ENCODE measurements at regions not wholly inside any gene's neighbourhood (a gene's known extent, or its start where the extent isn't known, plus 50 kb on each side); places are given as distances from the start of the nearest gene placed in this dataset.

DNA sequence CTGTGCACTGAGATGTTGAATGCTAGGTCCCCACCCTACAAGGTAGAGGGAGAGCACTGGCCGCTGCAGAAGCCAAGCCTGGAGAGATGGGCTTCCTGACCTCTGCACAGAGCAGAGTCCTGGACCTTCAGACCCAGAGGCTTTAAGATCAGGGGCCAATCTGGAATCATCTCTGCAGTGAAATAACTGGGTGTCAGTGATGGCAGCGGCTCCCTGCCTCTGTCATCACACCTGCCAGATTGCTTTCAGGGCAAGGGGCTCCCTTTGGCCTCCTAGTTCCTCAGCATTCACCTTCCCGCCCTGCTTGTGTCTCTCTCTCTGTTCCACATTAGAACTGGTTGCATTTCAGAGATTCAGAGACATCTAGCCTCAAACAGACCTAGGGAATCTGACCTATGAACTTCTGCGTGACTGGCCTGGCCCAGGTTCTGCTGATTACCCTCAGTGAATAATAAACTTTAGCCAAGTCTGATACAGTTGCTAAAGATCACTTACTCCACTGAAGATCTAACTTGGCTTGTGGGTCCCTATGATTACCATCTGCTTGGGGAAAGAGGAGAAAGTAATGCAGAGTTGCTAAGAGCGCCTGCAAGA is 87.8 kb downstream of the ATP1A1 start:
- H3K4me1 ChIP-seq: no peaks in the 10 kb centered on the region
- no peaks in the 10 kb centered on the region for H3K9me3 ChIP-seq
- H3K36me3 ChIP-seq: no peaks in the 10 kb centered on the region
- no peak overlapping the region for H3K27ac ChIP-seq (replicated peaks in 1 of 4)
- H3K27me3 ChIP-seq: peaks cover 0 to 14% (median 0%) of the 10 kb centered on the region in 4 donors
- 85% methylated on average over 5 of the region's 5 CpGs for WGBS
- peak; percentile 60 for DNase-seq (ENCODE audit: extremely low spot score)
- H3K4me3 ChIP-seq: no peak overlapping the region
- intact Hi-C loops (cut with DNase I): no loop called here
- TF ChIP-seq, protein P1, sequence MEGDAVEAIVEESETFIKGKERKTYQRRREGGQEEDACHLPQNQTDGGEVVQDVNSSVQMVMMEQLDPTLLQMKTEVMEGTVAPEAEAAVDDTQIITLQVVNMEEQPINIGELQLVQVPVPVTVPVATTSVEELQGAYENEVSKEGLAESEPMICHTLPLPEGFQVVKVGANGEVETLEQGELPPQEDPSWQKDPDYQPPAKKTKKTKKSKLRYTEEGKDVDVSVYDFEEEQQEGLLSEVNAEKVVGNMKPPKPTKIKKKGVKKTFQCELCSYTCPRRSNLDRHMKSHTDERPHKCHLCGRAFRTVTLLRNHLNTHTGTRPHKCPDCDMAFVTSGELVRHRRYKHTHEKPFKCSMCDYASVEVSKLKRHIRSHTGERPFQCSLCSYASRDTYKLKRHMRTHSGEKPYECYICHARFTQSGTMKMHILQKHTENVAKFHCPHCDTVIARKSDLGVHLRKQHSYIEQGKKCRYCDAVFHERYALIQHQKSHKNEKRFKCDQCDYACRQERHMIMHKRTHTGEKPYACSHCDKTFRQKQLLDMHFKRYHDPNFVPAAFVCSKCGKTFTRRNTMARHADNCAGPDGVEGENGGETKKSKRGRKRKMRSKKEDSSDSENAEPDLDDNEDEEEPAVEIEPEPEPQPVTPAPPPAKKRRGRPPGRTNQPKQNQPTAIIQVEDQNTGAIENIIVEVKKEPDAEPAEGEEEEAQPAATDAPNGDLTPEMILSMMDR (IDR thresholded peaks at IDR 0.05): no peak
- no peak for TF ChIP-seq EP300 (IDR thresholded peaks at IDR 0.05)
- no peak for TF ChIP-seq POLR2AphosphoS5 (IDR thresholded peaks at IDR 0.05)
- no peak for TF ChIP-seq POLR2A (IDR thresholded peaks at IDR 0.05; ENCODE audit: low read depth)

DNA sequence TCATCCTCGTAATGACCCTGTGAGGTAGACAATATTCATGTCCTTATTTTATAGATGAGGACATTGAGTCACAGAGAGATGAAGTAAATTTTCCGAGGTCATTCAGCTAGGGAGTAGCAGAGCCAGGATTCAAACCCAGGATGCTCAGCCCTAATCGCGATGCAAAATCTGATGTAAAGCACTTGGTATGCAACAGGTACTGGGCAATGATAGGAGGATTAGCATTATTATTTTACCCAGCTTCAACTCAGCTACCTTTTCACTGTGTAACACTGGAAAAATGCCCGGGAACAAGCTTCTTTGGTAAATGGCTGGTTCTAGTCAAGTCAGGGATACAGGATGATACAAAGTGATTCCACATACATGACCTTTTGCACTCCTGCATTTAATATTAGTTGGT is 88.7 kb downstream of the ATP1A1 start:
- intact Hi-C loops (cut with DNase I): no loop called here
- DNase-seq (ENCODE audit: extremely low spot score): peak; percentile 53
- H3K36me3 ChIP-seq: no peaks in the 10 kb centered on the region
- H3K9me3 ChIP-seq: no peaks in the 10 kb centered on the region
- WGBS: 90% methylated on average over 5 of the region's 5 CpGs
- no peak overlapping the region for H3K27ac ChIP-seq (replicated peaks in 1 of 4)
- peaks cover 0 to 15% (median 0%) of the 10 kb centered on the region in 4 donors for H3K27me3 ChIP-seq
- no peak overlapping the region for H3K4me3 ChIP-seq
- no peaks in the 10 kb centered on the region for H3K4me1 ChIP-seq
- TF ChIP-seq, protein P1 (IDR thresholded peaks at IDR 0.05): no peak
- TF ChIP-seq POLR2AphosphoS5 (IDR thresholded peaks at IDR 0.05) (no peak), EP300 (IDR thresholded peaks at IDR 0.05) (no peak), POLR2A (IDR thresholded peaks at IDR 0.05; ENCODE audit: low read depth) (no peak)

DNA sequence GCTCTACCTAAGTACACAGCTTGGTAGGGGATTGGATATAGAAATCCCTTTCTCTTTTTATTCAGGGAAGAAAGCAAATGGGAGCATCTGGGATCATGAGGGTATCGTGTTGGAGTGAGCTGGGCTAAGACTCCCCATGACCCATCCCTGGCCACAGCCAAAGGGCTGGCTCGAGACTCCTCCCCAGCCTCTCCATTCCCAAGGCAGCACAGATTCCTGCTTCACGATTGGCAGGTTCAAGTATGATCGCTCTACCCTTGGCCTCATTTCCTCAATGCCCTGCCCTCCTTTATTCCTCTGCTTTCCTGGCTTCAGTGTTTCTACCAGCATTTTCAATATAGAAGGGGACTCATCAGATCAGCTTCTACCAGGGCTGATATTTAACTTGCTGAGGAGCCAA is 89.7 kb downstream of the ATP1A1 start:
- 84% methylated on average over 4 of the region's 4 CpGs for WGBS
- intact Hi-C loops (cut with DNase I): no loop called here
- TF ChIP-seq EP300 (IDR thresholded peaks at IDR 0.05) (no peak), POLR2AphosphoS5 (IDR thresholded peaks at IDR 0.05) (no peak), POLR2A (IDR thresholded peaks at IDR 0.05; ENCODE audit: low read depth) (no peak)
- TF ChIP-seq, protein P1 (IDR thresholded peaks at IDR 0.05): no peak

DNA sequence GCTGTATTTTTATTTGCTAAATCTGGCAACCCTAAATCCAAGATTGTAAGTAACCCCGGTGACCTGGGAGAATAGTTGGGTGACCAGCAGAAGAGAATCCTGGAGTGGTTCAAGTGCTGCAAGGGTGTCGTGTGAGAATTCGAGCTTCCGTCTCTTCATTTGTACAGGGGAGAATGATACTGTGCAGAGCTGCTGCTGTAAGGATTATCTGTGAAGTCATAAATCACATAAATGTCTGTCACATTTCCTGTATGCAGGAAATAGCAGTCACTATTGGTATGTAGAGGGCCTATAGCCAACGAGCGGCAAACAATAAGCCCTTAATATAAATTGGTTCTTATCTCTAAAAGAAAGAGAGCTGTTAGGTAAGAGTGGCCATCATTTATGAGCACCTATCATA is 90.7 kb downstream of the ATP1A1 start:
- 74% methylated on average over 6 of the region's 6 CpGs for WGBS

More for the DNA sequence above, 89.7 kb downstream of the ATP1A1 start:
- Histone ChIP-seq H3K9me3 (no peaks in the 10 kb centered on the region), H3K4me3 (no peak overlapping the region), H3K36me3 (no peaks in the 10 kb centered on the region), H3K27ac (replicated peaks in 1 of 4) (no peak overlapping the region), H3K27me3 (peaks cover 0 to 15% (median 0%) of the 10 kb centered on the region in 4 donors), H3K4me1 (no peaks in the 10 kb centered on the region)
- no peak for DNase-seq (ENCODE audit: extremely low spot score)

More for the DNA sequence above, 90.7 kb downstream of the ATP1A1 start:
- Histone ChIP-seq H3K27ac (replicated peaks in 1 of 4) (no peak overlapping the region), H3K4me3 (no peak overlapping the region), H3K9me3 (no peaks in the 10 kb centered on the region), H3K4me1 (no peaks in the 10 kb centered on the region), H3K27me3 (peaks cover 0 to 15% (median 0%) of the 10 kb centered on the region in 4 donors), H3K36me3 (no peaks in the 10 kb centered on the region)
- DNase-seq (ENCODE audit: extremely low spot score): no peak
- intact Hi-C loops (cut with DNase I): no loop called here
- TF ChIP-seq POLR2AphosphoS5 (IDR thresholded peaks at IDR 0.05) (no peak), EP300 (IDR thresholded peaks at IDR 0.05) (no peak), POLR2A (IDR thresholded peaks at IDR 0.05; ENCODE audit: low read depth) (no peak)
- TF ChIP-seq, protein P1 (IDR thresholded peaks at IDR 0.05): no peak

Data from esophagus muscularis mucosa (tissue), 4 donors.